Neuronal stem cell (in vitro differentiated cells): ENCODE measurements at regions not wholly inside any gene's neighbourhood (a gene's known extent, or its start where the extent isn't known, plus 50 kb on each side); places are given as distances from the start of the nearest gene placed in this dataset.

Experiments used
- DNase-seq: peaks from one replicate; pipeline ENCODE4 v3.0.0-alpha.2; 2013; ENCODE audit warnings: low spot score
- H2AFZ ChIP-seq: one replicate; pipeline ENCODE4 v1.6.1; 2013; ENCODE audit warnings: mild to moderate bottlenecking, low read length, inconsistent platforms
- H2AK5ac ChIP-seq: 2 replicates; pipeline ENCODE4 v1.6.1; 2013; ENCODE audit warnings: low read depth, mild to moderate bottlenecking, inconsistent platforms, low read length, moderate library complexity, mixed read lengths
- H2BK120ac ChIP-seq: 2 replicates; pipeline ENCODE4 v1.6.1; 2013; ENCODE audit warnings: low read depth, mild to moderate bottlenecking, inconsistent platforms, low read length, moderate library complexity, mixed read lengths
- H2BK12ac ChIP-seq: one replicate; pipeline ENCODE4 v1.6.1; 2013; ENCODE audit warnings: low read length, inconsistent platforms
- H2BK15ac ChIP-seq: 2 replicates; pipeline ENCODE4 v1.6.1; 2013; ENCODE audit warnings: mild to moderate bottlenecking, low read length, inconsistent platforms, mixed read lengths
- H2BK5ac ChIP-seq: one replicate; pipeline ENCODE4 v1.6.1; 2013; ENCODE audit warnings: inconsistent platforms, mild to moderate bottlenecking, low read length, moderate library complexity
- H3K14ac ChIP-seq: one replicate; pipeline ENCODE4 v1.6.1; 2013; ENCODE audit warnings: low read length, inconsistent platforms
- H3K18ac ChIP-seq: 2 replicates; pipeline ENCODE4 v1.6.1; 2013; ENCODE audit warnings: low read length, inconsistent platforms
- H3K23ac ChIP-seq: 2 replicates; pipeline ENCODE4 v1.6.1; 2013; ENCODE audit warnings: low read depth, mild to moderate bottlenecking, mixed read lengths, low read length, inconsistent platforms; ENCODE audit not compliant: poor library complexity
- H3K27ac ChIP-seq: replicated peaks from 3 replicates; pipeline ENCODE4 v1.5.1; 2013; ENCODE audit warnings: low read length, inconsistent platforms
- H3K27me3 ChIP-seq, 3 experiments: 2 replicates each; pipeline ENCODE4 v1.6.1; 2013; ENCODE audit warnings: low read length in 3 of 3, mild to moderate bottlenecking in 2 of 3, inconsistent platforms in 1 of 3, low read depth in 1 of 3, mixed read lengths in 1 of 3, moderate library complexity in 1 of 3; ENCODE audit not compliant: control insufficient read depth in 3 of 3, insufficient read depth in 3 of 3
- H3K36me3 ChIP-seq, 2 donors: replicated peaks in 1 of 2; 2 replicates each; pipeline ENCODE4 v1.6.1; 2013; ENCODE audit warnings: low read length in 2 of 2; ENCODE audit not compliant: control insufficient read depth in 2 of 2, insufficient read depth in 2 of 2
- H3K4ac ChIP-seq: 2 replicates; pipeline ENCODE4 v1.6.1; 2013; ENCODE audit warnings: inconsistent platforms, mild to moderate bottlenecking, low read length, moderate library complexity
- H3K4me1 ChIP-seq, 2 donors: 1 replicate in 1 of 2; 2 replicates in 1 of 2; pipeline ENCODE4 v1.6.1; 2013; ENCODE audit warnings: low read length in 2 of 2, low read depth in 1 of 2; ENCODE audit not compliant: control insufficient read depth in 2 of 2, insufficient read depth in 1 of 2
- H3K4me2 ChIP-seq: one replicate; pipeline ENCODE4 v1.6.1; 2013; ENCODE audit warnings: mild to moderate bottlenecking, low read length, inconsistent platforms; ENCODE audit not compliant: insufficient read depth, poor library complexity, severe bottlenecking
- H3K4me3 ChIP-seq, 2 donors: 2 replicates each; pipeline ENCODE4 v1.5.1; 2013; ENCODE audit warnings: low read length in 2 of 2, mild to moderate bottlenecking in 2 of 2, inconsistent platforms in 1 of 2, moderate library complexity in 1 of 2
- H3K79me1 ChIP-seq: one replicate; pipeline ENCODE4 v1.6.1; 2013; ENCODE audit warnings: low read depth, mild to moderate bottlenecking, inconsistent platforms, low read length, moderate library complexity
- H3K9ac ChIP-seq: one replicate; pipeline ENCODE4 v1.6.1; 2013; ENCODE audit warnings: mild to moderate bottlenecking, low read depth, low read length, inconsistent platforms; ENCODE audit not compliant: poor library complexity
- H3K9me3 ChIP-seq, 2 donors: replicated peaks in 1 of 2; 2 replicates each; pipeline versions ENCODE3 to v1.6.1; 2013; ENCODE audit warnings: low read length in 2 of 2, mild to moderate bottlenecking in 2 of 2, inconsistent platforms in 1 of 2, low read depth in 1 of 2, mixed read lengths in 1 of 2, moderate library complexity in 1 of 2; ENCODE audit not compliant: control insufficient read depth in 2 of 2, insufficient read depth in 1 of 2
- H4K8ac ChIP-seq: one replicate; pipeline ENCODE4 v1.6.1; 2013; ENCODE audit warnings: low read depth, mild to moderate bottlenecking, inconsistent platforms, low read length, moderate library complexity
- H4K91ac ChIP-seq: one replicate; pipeline ENCODE4 v1.6.1; 2013; ENCODE audit warnings: low read length, low read depth, mild to moderate bottlenecking, inconsistent platforms; ENCODE audit not compliant: poor library complexity
- WGBS, 2 donors: extraction: QIAGEN DNeasy Blood & Tissue Kit; methylation state at CpG; one replicate each; pipeline ENCODE4 v1.1.7; 2013; ENCODE audit warnings: missing lambda C conversion rate in 2 of 2, mixed read lengths in 1 of 2; ENCODE audit not compliant: insufficient read length in 2 of 2, insufficient replicate concordance in 1 of 2; ENCODE audit errors: extremely low coverage in 2 of 2; 5-methylcytosine and 5-hydroxymethylcytosine counted together

DNA sequence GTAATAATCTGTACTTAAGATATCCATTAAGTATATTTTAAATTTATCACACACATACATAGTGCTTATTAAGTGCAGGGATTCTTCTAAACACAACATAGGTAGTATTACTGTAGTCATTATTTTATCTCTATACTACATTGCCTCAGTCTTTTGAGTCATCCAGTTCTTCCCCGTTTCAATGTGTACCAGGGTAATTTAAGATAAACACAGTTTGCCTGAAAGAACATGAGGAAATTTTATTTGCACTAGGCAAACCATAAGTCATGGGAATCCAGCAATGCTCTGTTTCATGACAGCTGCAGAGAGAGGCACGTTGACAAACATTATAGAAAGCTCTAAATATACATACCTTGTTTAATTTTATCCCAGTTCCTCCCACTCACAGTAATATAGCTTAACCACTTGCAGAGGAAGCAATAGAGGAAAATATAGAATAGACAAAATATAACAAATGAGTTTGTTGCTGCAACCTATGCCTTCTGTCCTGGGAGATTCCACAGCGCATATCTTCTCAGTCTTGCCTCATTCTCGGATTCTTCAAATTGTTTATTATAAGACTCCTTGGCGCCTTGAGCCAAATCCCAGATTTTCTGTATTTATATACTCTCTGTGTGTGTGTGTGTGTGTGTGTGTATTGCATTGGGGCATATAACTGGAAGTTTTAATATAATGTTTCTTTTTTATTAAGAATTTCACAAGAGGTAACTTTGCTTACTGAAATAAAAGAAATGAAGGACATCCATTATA, 258.6 kb downstream of the FAM133A start:
- Histone ChIP-seq H2BK120ac (no peak overlapping the region), H4K8ac (no peak overlapping the region), H2AFZ (no peak overlapping the region), H2BK15ac (no peak overlapping the region), H3K9me3 (no peaks in the 10 kb centered on the region), H4K91ac (no peak overlapping the region), H3K9ac (no peak overlapping the region), H2BK5ac (no peak overlapping the region), H3K4ac (no peak overlapping the region), H2AK5ac (no peak overlapping the region), H3K79me1 (no peaks in the 10 kb centered on the region), H3K27ac (no peak overlapping the region), H3K27me3 (no peaks in the 10 kb centered on the region), H2BK12ac (no peak overlapping the region), H3K18ac (no peak overlapping the region), H3K36me3 (no peaks in the 10 kb centered on the region), H3K4me3 (no peak overlapping the region), H3K23ac (no peak overlapping the region), H3K4me2 (no peak overlapping the region), H3K4me1 (no peaks in the 10 kb centered on the region), H3K14ac (no peak overlapping the region)
- DNase-seq, result no peak
- no CpG with 5 or more reads among the region's 5 CpGs for WGBS, 2 donors

DNA sequence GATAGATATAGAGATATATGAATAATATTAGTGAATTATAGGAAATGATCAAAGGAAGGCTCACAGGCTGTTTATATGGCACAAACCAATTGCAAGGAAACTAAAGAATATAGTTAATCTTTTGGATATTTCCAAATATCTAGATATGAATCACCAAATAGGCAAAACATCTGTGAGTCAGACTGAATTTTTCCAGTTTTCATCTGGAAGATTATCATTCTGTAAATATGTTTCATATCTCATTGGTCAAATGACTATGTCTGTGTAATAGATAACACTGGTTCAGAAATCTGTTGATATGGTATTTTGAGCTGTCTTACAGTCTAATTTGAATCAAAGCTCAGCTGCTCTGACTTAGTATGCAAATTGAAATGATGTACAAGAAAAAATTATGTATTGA, 303.6 kb downstream of the FAM133A start:
- Histone ChIP-seq H3K27ac (no peak overlapping the region), H2BK15ac (no peak overlapping the region), H2BK120ac (no peak overlapping the region), H3K9me3 (no peaks in the 10 kb centered on the region), H3K4ac (no peak overlapping the region), H3K79me1 (no peaks in the 10 kb centered on the region), H3K36me3 (no peaks in the 10 kb centered on the region), H3K4me2 (no peak overlapping the region), H3K23ac (no peak overlapping the region), H3K18ac (no peak overlapping the region), H4K8ac (no peak overlapping the region), H3K4me3 (no peak overlapping the region), H3K9ac (no peak overlapping the region), H3K4me1 (no peaks in the 10 kb centered on the region), H2BK5ac (no peak overlapping the region), H2AFZ (no peak overlapping the region), H3K14ac (no peak overlapping the region), H3K27me3 (no peaks in the 10 kb centered on the region), H2BK12ac (no peak overlapping the region), H2AK5ac (no peak overlapping the region), H4K91ac (no peak overlapping the region)
- no peak for DNase-seq

DNA sequence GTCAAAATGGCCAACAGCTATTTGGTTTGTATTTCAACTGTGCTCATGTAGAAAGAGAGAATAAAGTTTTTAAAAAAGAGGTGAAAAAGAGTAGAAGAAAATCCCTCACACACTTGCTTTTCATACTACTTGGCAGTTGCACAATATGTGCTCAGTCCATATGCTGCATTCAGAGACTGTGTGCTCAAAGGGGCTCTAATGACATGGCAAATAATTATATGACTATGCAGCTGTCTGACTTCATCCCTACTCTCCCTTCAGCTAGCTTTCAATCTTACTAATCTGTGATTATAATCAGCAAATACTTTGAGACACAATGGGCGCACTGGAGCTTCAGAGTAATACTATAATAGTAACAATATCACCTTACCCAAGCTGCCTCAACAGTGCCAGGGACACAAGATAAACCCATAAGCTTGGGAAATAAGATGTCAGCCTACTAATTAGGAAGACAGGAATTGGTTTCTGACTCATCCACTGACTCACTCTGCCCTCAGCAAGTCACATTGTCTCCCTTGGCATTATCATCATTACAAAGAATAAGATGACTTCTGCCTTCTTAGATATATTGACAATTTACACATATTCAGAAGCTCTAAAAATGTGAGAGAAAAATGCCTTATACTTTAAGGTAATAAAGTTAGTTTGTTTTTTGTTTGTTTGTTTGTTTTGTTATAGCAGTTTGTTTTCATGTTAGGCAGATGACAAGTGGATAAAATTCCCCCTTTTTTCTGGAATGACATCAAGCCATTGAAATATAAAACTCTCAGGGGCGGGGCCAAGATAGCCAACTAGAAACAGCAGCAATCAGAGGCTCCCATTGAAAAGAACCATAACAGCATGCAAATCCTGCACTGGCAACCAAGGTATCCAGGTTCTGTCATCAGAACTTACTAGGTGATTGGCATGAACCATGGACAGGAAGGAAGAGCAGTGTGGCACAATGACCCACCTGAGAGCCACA, 311.6 kb downstream of the FAM133A start:
- H3K9ac ChIP-seq, result no peak overlapping the region
- H3K18ac ChIP-seq, result no peak overlapping the region
- H3K23ac ChIP-seq, result no peak overlapping the region
- no peak overlapping the region for H2BK5ac ChIP-seq
- no peaks in the 10 kb centered on the region for H3K4me1 ChIP-seq
- H2BK12ac ChIP-seq, result no peak overlapping the region
- H3K4me3 ChIP-seq, result no peak overlapping the region
- H2BK15ac ChIP-seq, result no peak overlapping the region
- WGBS, 2 donors, result no CpG with 5 or more reads among the region's 2 CpGs
- H3K4me2 ChIP-seq, result no peak overlapping the region
- H3K36me3 ChIP-seq, result no peaks in the 10 kb centered on the region
- H3K9me3 ChIP-seq, result no peaks in the 10 kb centered on the region
- no peak overlapping the region for H4K8ac ChIP-seq
- no peak overlapping the region for H2AFZ ChIP-seq
- no peaks in the 10 kb centered on the region for H3K27me3 ChIP-seq
- H3K14ac ChIP-seq, result no peak overlapping the region
- H2AK5ac ChIP-seq, result no peak overlapping the region
- DNase-seq, result no peak
- H3K27ac ChIP-seq, result no peak overlapping the region
- H3K79me1 ChIP-seq, result no peaks in the 10 kb centered on the region
- H2BK120ac ChIP-seq, result no peak overlapping the region
- no peak overlapping the region for H4K91ac ChIP-seq
- H3K4ac ChIP-seq, result no peak overlapping the region
